Colonic mucosa (tissue), 4 donors: ENCODE measurements at regions not wholly inside any gene's neighbourhood (a gene's known extent, or its start where the extent isn't known, plus 50 kb on each side); places are given as distances from the start of the nearest gene placed in this dataset.

ENCODE experiments used
- DNase-seq: peaks from one replicate; pipeline ENCODE4 v3.0.0-alpha.2; 2020
- H3K27ac ChIP-seq: fragments of 200-600 bp; one replicate; pipeline ENCODE4 v1.8.0; 2021
- H3K27me3 ChIP-seq: fragments of 200-600 bp; one replicate; pipeline ENCODE4 v1.8.0; 2021
- H3K36me3 ChIP-seq: fragments of 200-600 bp; one replicate; pipeline ENCODE4 v1.8.0; 2021
- H3K4me1 ChIP-seq: fragments of 200-600 bp; one replicate; pipeline ENCODE4 v1.8.0; 2021; ENCODE audit warnings: mild to moderate bottlenecking
- H3K4me3 ChIP-seq: fragments of 200-600 bp; one replicate; pipeline ENCODE4 v1.8.0; 2021
- H3K9ac ChIP-seq, 2 donors: one replicate each; pipeline ENCODE4 v1.7.0; 2013; ENCODE audit warnings: control low read depth in 2 of 2, low read depth in 2 of 2, low read length in 2 of 2
- H3K9me3 ChIP-seq: fragments of 200-600 bp; one replicate; pipeline ENCODE4 v1.8.0; 2021
- intact Hi-C: fragments of 100-400 bp; cut with DNase I; formaldehyde crosslinking; loops from one replicate; pipeline ENCODE4 v1.14.1; 2022
- TF ChIP-seq, protein P1 (sequence below): fragments of 200-600 bp; IDR thresholded peaks from one replicate; pipeline ENCODE4 v1.8.0; 2022; ENCODE audit warnings: antibody characterized with exemption, mild to moderate bottlenecking
- donor health status: healthy.
- donor health status: DM: no; HTN: no; CAD: no.
- donor health status: DM: no; HTN: no; CAD: no.

GRCh38 chr13:111862836-111863815 lies 203.8 kb upstream of the SOX1 start:
- H3K4me1 ChIP-seq, result no peaks in the 10 kb centered on the region
- no peak overlapping the region for H3K9ac ChIP-seq
- TF ChIP-seq, protein P1, sequence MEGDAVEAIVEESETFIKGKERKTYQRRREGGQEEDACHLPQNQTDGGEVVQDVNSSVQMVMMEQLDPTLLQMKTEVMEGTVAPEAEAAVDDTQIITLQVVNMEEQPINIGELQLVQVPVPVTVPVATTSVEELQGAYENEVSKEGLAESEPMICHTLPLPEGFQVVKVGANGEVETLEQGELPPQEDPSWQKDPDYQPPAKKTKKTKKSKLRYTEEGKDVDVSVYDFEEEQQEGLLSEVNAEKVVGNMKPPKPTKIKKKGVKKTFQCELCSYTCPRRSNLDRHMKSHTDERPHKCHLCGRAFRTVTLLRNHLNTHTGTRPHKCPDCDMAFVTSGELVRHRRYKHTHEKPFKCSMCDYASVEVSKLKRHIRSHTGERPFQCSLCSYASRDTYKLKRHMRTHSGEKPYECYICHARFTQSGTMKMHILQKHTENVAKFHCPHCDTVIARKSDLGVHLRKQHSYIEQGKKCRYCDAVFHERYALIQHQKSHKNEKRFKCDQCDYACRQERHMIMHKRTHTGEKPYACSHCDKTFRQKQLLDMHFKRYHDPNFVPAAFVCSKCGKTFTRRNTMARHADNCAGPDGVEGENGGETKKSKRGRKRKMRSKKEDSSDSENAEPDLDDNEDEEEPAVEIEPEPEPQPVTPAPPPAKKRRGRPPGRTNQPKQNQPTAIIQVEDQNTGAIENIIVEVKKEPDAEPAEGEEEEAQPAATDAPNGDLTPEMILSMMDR, result no peak
- H3K9me3 ChIP-seq, result no peaks in the 10 kb centered on the region
- H3K27me3 ChIP-seq, result no peaks in the 10 kb centered on the region
- no peak overlapping the region for H3K27ac ChIP-seq
- no peak for DNase-seq
- no peak overlapping the region for H3K4me3 ChIP-seq
- intact Hi-C loops, result no loop called here
- no peaks in the 10 kb centered on the region for H3K36me3 ChIP-seq

GRCh38 chr13:111864566-111864965 lies 202.4 kb upstream of the SOX1 start:
- TF ChIP-seq, protein P1, result no peak
- no peak for DNase-seq
- Histone ChIP-seq H3K36me3 (no peaks in the 10 kb centered on the region), H3K27ac (no peak overlapping the region), H3K9me3 (no peaks in the 10 kb centered on the region), H3K9ac (no peak overlapping the region), H3K4me1 (no peaks in the 10 kb centered on the region), H3K4me3 (no peak overlapping the region), H3K27me3 (no peaks in the 10 kb centered on the region)
- intact Hi-C loops, result no loop called here

DNA sequence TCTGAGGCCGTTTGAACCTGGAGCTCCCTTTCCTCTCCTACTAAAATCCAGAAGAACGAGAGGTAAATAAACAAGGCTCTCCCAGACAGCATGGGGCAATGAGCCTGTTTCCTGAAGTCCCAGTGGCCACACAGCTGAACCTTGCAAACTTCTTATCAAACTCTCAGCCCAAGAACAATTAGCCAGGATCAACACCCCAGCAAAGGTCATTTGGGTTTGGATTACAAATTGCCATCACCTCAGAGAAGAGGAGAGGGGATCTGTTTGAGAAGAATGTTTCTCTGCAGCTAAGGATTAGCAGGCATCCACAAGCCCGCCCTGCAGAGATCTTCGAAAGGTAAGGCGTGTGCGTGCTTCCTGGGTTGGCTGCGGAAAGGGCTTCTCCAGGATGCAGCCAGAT lies 201.9 kb upstream of the SOX1 start:
- H3K4me1 ChIP-seq, result no peaks in the 10 kb centered on the region
- TF ChIP-seq, protein P1, result no peak
- H3K27me3 ChIP-seq, result no peaks in the 10 kb centered on the region
- intact Hi-C loops, result no loop called here
- H3K36me3 ChIP-seq, result no peaks in the 10 kb centered on the region
- H3K4me3 ChIP-seq, result no peak overlapping the region
- H3K27ac ChIP-seq, result no peak overlapping the region
- no peak overlapping the region for H3K9ac ChIP-seq
- DNase-seq, result no peak
- H3K9me3 ChIP-seq, result no peaks in the 10 kb centered on the region

- Histone ChIP-seq H3K27me3 (no peaks in the 10 kb centered on the region), H3K4me1 (no peaks in the 10 kb centered on the region), H3K27ac (no peak overlapping the region), H3K9me3 (no peaks in the 10 kb centered on the region), H3K36me3 (no peaks in the 10 kb centered on the region), H3K9ac (no peak overlapping the region), H3K4me3 (no peak overlapping the region)
- TF ChIP-seq, protein P1, result no peak
- intact Hi-C loops, result no loop called here
- no peak for DNase-seq
Observed at GRCh38 chr13:111865826-111866225, 201.1 kb upstream of the SOX1 start.

DNA sequence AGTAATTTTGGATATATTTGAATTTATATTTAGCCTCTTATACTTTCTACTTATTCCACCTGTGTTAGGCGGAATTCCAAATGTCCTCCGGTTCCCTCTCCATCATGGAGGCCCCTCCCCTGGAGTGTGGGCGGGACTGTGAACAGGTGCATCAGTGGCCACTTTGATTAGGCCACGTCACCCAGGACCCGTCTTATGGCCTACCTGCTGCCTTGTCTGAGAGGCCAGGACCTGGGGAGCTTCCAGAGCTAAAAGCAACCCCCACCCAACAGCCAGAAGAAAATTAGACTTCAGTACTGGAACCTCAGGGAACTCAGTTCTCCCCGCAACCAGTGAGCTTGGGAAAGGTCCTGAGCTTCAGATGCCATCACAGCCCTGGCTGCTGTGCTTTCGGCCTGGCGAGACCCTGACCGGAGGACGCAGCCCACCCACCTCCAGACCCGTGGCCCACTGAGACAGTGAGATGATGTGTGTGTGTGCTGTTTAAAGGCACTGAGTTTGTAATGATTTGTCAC lies 200.2 kb upstream of the SOX1 start:
- no peaks in the 10 kb centered on the region for H3K4me1 ChIP-seq
- H3K9ac ChIP-seq, result no peak overlapping the region

More for the DNA sequence above, 200.2 kb upstream of the SOX1 start:
- Histone ChIP-seq H3K9me3 (no peaks in the 10 kb centered on the region), H3K36me3 (no peaks in the 10 kb centered on the region), H3K27me3 (no peaks in the 10 kb centered on the region), H3K4me3 (no peak overlapping the region), H3K27ac (no peak overlapping the region)
- intact Hi-C loops, result no loop called here
- no peak for DNase-seq
- TF ChIP-seq, protein P1, result no peak
